Upper lobe of left lung (tissue), 6 donors: ENCODE measurements at regions not wholly inside any gene's neighbourhood (a gene's known extent, or its start where the extent isn't known, plus 50 kb on each side); places are given as distances from the start of the nearest gene placed in this dataset.

Source experiments
- ATAC-seq, 2 donors: fragments of 200-7000 bp; cut with Tn5 transposase; one replicate each; pipeline ENCODE4 v1.9.1; 2022; ENCODE audit warnings: mild to moderate bottlenecking in 2 of 2, moderate library complexity in 2 of 2; ENCODE audit not compliant: low FRiP score in 2 of 2
- DNase-seq, 2 donors: peaks; one replicate each; pipeline ENCODE4 v3.0.0-alpha.2; 2019 to 2020
- H3K27ac ChIP-seq, 4 donors: fragments of 200-600 bp; sonication (generic); one replicate each; pipeline ENCODE4 v1.5.1; 2016 to 2019
- H3K27me3 ChIP-seq, 4 donors: fragments of 200-600 bp; sonication (generic); one replicate each; pipeline ENCODE4 v1.5.1; 2017 to 2019
- H3K36me3 ChIP-seq, 4 donors: fragments of 200-600 bp; sonication (generic); one replicate each; pipeline ENCODE4 v1.5.1; 2016 to 2019
- H3K4me1 ChIP-seq, 4 donors: fragments of 200-600 bp; sonication (generic); one replicate each; pipeline ENCODE4 v1.5.1; 2018 to 2019
- H3K4me3 ChIP-seq, 4 donors: fragments of 200-600 bp; sonication (generic); one replicate each; pipeline ENCODE4 v1.5.1; 2017 to 2019; ENCODE audit warnings: mild to moderate bottlenecking in 2 of 4, moderate library complexity in 1 of 4
- H3K9me3 ChIP-seq, 4 donors: fragments of 200-600 bp; sonication (generic); one replicate each; pipeline ENCODE4 v1.5.1; 2018 to 2019
- CTCF ChIP-seq, 6 experiments: fragments of 450-650 bp in 4 of 6; fragments of 200-600 bp in 2 of 6; sonication (generic) in 2 of 6; IDR thresholded peaks; one replicate each; pipeline ENCODE4 v1.5.1; 2016 to 2019; ENCODE audit warnings: antibody characterized with exemption in 6 of 6
- EP300 ChIP-seq, 4 donors: sonication (generic); formaldehyde crosslinking; IDR thresholded peaks; one replicate each; pipeline ENCODE4 v1.5.1; 2017; ENCODE audit warnings: antibody characterized with exemption in 4 of 4, control low read depth in 2 of 4
- POLR2A ChIP-seq, 4 donors: fragments of 450-650 bp; IDR thresholded peaks; one replicate each; pipeline ENCODE4 v1.5.1; 2016 to 2017; ENCODE audit warnings: antibody characterized with exemption in 4 of 4, mild to moderate bottlenecking in 2 of 4
- POLR2AphosphoS5 ChIP-seq, 2 donors: sonication (generic); formaldehyde crosslinking; IDR thresholded peaks; one replicate each; pipeline ENCODE4 v1.5.1; 2017; ENCODE audit warnings: antibody characterized with exemption in 2 of 2
- WGBS, 2 donors: methylation state at CpG; one replicate each; pipeline ENCODE4 v1.1.5; 2017 to 2018; 5-methylcytosine and 5-hydroxymethylcytosine counted together
- donor health status: DM: no; HTN: no; CAD: no; lungs with moderate emphysema.
- donor health status: DM: no; HTN: yes; CAD: no; lungs with severe emphysema.

GRCh38 chr12:102722147-102722546, 194.9 kb downstream of the PAH start:
- ATAC-seq (no peak), DNase-seq (no peak)
- Histone ChIP-seq H3K27me3 (no peaks in the 10 kb centered on the region), H3K27ac (no peak overlapping the region), H3K9me3 (no peaks in the 10 kb centered on the region), H3K4me3 (no peak overlapping the region), H3K4me1 (no peaks in the 10 kb centered on the region), H3K36me3 (no peaks in the 10 kb centered on the region)
- TF ChIP-seq POLR2AphosphoS5 (IDR thresholded peaks at IDR 0.05) = no peak
- WGBS, 2 donors = 57 to 69% methylated on average over 2 of the region's 2 CpGs

- ATAC-seq (no peak), DNase-seq (no peak)
- 70 to 85% methylated on average over 3 of the region's 3 CpGs for WGBS, 2 donors
- Histone ChIP-seq H3K36me3 (no peaks in the 10 kb centered on the region), H3K4me1 (no peaks in the 10 kb centered on the region), H3K4me3 (no peak overlapping the region), H3K27ac (no peak overlapping the region), H3K9me3 (no peaks in the 10 kb centered on the region), H3K27me3 (no peaks in the 10 kb centered on the region)
- TF ChIP-seq EP300 (IDR thresholded peaks at IDR 0.05) (no peak), POLR2A (IDR thresholded peaks at IDR 0.05) (no peak), POLR2AphosphoS5 (IDR thresholded peaks at IDR 0.05) (no peak), CTCF (IDR thresholded peaks at IDR 0.05) (no peak)
Measured at GRCh38 chr12:102708108-102708507, 208.9 kb downstream of the PAH start.

DNA sequence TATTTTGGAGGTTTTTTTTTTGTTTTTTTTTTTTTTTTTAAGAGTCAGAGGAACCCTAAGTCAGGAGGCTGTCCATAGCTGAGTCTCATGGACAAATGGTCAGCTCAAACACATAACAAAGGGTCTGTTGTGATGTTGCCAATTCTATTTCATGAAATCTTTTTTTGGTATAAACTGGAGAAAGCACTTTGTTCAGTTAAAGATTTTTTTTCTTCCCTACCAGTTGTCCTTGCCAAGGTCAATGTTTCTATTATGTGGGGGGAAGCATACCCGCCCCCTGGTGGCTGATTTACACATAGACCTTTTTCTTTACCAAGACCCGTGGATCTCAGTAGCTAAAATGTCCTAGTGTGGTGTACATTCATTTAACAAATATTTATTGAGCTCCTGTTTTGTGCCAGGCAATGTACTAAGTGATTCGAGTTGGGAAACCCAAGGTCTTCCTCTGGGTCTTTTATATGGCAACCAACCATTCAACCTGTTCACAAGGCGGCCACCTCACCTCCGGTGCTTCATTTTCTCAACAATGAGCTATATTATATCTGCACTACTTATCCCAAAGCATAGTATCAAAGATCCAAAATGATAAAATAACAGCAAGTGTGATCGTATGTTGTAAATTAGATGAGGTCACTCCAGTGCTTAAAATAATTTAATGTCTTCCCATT, 214.5 kb downstream of the PAH start:
- no peaks in the 10 kb centered on the region for H3K9me3 ChIP-seq
- 44 to 45% methylated on average over 6 of the region's 6 CpGs for WGBS, 2 donors
- peak in 1 of 2 donors; percentile 49 for DNase-seq
- no peak for TF ChIP-seq EP300 (IDR thresholded peaks at IDR 0.05)
- TF ChIP-seq POLR2AphosphoS5 (IDR thresholded peaks at IDR 0.05) = no peak
- TF ChIP-seq POLR2A (IDR thresholded peaks at IDR 0.05) = no peak
- peak; percentile 10 to 59 (median 53) for TF ChIP-seq CTCF (IDR thresholded peaks at IDR 0.05)
- no peaks in the 10 kb centered on the region for H3K36me3 ChIP-seq
- no peaks in the 10 kb centered on the region for H3K4me1 ChIP-seq
- H3K4me3 ChIP-seq = no peak overlapping the region
- no peak for ATAC-seq
- no peak overlapping the region for H3K27ac ChIP-seq
- no peaks in the 10 kb centered on the region for H3K27me3 ChIP-seq

DNA sequence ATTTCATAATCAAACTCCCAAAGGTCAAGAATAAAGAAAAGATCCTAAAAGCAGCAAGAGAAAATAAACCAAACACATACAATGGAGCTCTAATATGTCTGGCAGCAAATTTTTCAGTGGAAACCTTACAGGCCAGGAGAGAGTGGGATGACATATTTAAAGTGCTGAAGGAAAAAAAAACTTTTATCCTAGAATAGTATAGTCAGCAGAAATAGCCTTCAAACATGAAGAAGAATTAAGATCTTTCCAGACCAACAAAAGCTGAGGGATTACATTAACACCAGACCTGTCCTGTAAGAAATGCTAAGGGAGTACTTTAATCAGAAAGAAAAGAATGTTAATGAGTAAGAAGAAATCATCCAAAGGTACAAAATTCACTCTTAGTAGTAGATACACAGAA, 215.7 kb upstream of the IGF1 start:
- TF ChIP-seq CTCF (IDR thresholded peaks at IDR 0.05) = no peak
- no peak for TF ChIP-seq POLR2AphosphoS5 (IDR thresholded peaks at IDR 0.05)
- TF ChIP-seq EP300 (IDR thresholded peaks at IDR 0.05) = no peak
- TF ChIP-seq POLR2A (IDR thresholded peaks at IDR 0.05) = no peak
- no peaks in the 10 kb centered on the region for H3K27me3 ChIP-seq

DNA sequence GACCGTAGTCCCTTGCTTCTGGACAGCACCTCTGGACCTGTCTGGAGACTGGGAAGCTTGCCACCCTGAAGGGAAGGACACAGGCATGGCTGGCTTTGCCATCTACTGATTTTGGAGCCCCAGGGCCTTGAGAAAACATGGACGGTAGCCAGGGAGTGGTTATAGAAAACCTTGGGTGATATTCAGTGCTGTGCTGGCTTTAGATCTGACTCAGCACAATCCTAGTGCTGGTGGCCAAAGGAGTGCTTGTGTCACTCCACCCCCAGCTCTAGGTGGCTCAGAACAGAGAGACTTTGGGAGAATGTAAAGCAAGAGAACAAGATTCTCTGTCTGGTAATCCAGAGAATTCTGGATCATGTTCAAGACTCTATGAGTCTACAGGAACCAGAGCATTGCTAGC, 214.5 kb upstream of the IGF1 start:
- no peak for TF ChIP-seq EP300 (IDR thresholded peaks at IDR 0.05)
- no peak for TF ChIP-seq POLR2AphosphoS5 (IDR thresholded peaks at IDR 0.05)
- no peak for TF ChIP-seq POLR2A (IDR thresholded peaks at IDR 0.05)
- no peak for TF ChIP-seq CTCF (IDR thresholded peaks at IDR 0.05)

More for the DNA sequence above, 215.7 kb upstream of the IGF1 start:
- Histone ChIP-seq H3K36me3 (no peaks in the 10 kb centered on the region), H3K9me3 (no peaks in the 10 kb centered on the region), H3K4me3 (no peak overlapping the region), H3K4me1 (no peaks in the 10 kb centered on the region), H3K27ac (no peak overlapping the region)
- no peak for DNase-seq
- ATAC-seq = no peak

More for the DNA sequence above, 214.5 kb upstream of the IGF1 start:
- Histone ChIP-seq H3K36me3 (no peaks in the 10 kb centered on the region), H3K27me3 (no peaks in the 10 kb centered on the region), H3K27ac (no peak overlapping the region), H3K4me3 (no peak overlapping the region), H3K9me3 (no peaks in the 10 kb centered on the region), H3K4me1 (no peaks in the 10 kb centered on the region)
- no peak for DNase-seq
- 88 to 89% methylated on average over 2 of the region's 2 CpGs for WGBS, 2 donors
- no peak for ATAC-seq
